SK-N-SH treated with all-trans-retinoic acid at 6 μM for 48 hours (cell line): ENCODE measurements at regions not wholly inside any gene's neighbourhood (a gene's known extent, or its start where the extent isn't known, plus 50 kb on each side); places are given as distances from the start of the nearest gene placed in this dataset.

Experiments
- ATAC-seq: fragments of 200-7000 bp; cut with Tn5 transposase; 3 replicates; pipeline ENCODE4 v1.9.1; 2020; ENCODE audit warnings: mild to moderate bottlenecking, moderate library complexity
- ARNTL ChIP-seq: fragments of 450-650 bp; formaldehyde crosslinking; IDR thresholded peaks from 2 replicates; pipeline ENCODE4 v1.5.0; 2020; ENCODE audit warnings: low read depth, mild to moderate bottlenecking, moderate library complexity, borderline replicate concordance
- BACH2 ChIP-seq: fragments of 250-450 bp; sonication (Bioruptor Pico); IDR thresholded peaks from 2 replicates; pipeline ENCODE4 v1.9.0; 2021; ENCODE audit warnings: mild to moderate bottlenecking, borderline replicate concordance
- CREB5 ChIP-seq: fragments of 250-450 bp; sonication (Bioruptor Pico); IDR thresholded peaks from 2 replicates; pipeline ENCODE4 v1.5.1; 2020; ENCODE audit warnings: low read depth, mild to moderate bottlenecking, moderate library complexity
- CSDC2 ChIP-seq: fragments of 250-450 bp; sonication (Bioruptor Pico); IDR thresholded peaks from 2 replicates; pipeline ENCODE4 v1.5.0; 2020; ENCODE audit warnings: mild to moderate bottlenecking, moderate library complexity
- CSRNP3 ChIP-seq: fragments of 250-450 bp; sonication (Bioruptor Pico); IDR thresholded peaks from 2 replicates; pipeline ENCODE4 v1.5.1; 2021; ENCODE audit warnings: mild to moderate bottlenecking, moderate library complexity
- GLIS3 ChIP-seq: fragments of 250-450 bp; sonication (Bioruptor Pico); IDR thresholded peaks from 2 replicates; pipeline ENCODE4 v1.5.0; 2020; ENCODE audit warnings: mild to moderate bottlenecking, moderate library complexity
- ISL1 ChIP-seq: fragments of 250-450 bp; sonication (Bioruptor Pico); IDR thresholded peaks from 2 replicates; pipeline ENCODE4 v2.1.2; 2022; ENCODE audit warnings: mild to moderate bottlenecking, moderate library complexity
- OSR1 ChIP-seq: fragments of 250-450 bp; sonication (Bioruptor Pico); IDR thresholded peaks from 2 replicates; pipeline ENCODE4 v1.8.0; 2022; ENCODE audit warnings: moderate library complexity, mild to moderate bottlenecking, inconsistent platforms
- POU6F1 ChIP-seq: fragments of 250-450 bp; sonication (Bioruptor Pico); IDR thresholded peaks from 2 replicates; pipeline ENCODE4 v1.8.0; 2021; ENCODE audit warnings: low read depth, mild to moderate bottlenecking, moderate library complexity, borderline replicate concordance
- PPARA ChIP-seq: fragments of 250-450 bp; sonication (Bioruptor Pico); IDR thresholded peaks from 2 replicates; pipeline ENCODE4 v1.5.0; 2020; ENCODE audit warnings: mild to moderate bottlenecking, borderline replicate concordance
- RARB ChIP-seq: fragments of 250-450 bp; sonication (Bioruptor Pico); IDR thresholded peaks from 2 replicates; pipeline ENCODE4 v1.8.0; 2021; ENCODE audit warnings: mild to moderate bottlenecking, moderate library complexity
- SNAI2 ChIP-seq: fragments of 250-450 bp; sonication (Bioruptor Pico); IDR thresholded peaks from 2 replicates; pipeline ENCODE4 v1.5.0; 2020; ENCODE audit warnings: mild to moderate bottlenecking, moderate library complexity
- TCF4 ChIP-seq: fragments of 250-450 bp; sonication (Bioruptor Pico); IDR thresholded peaks from 2 replicates; pipeline ENCODE4 v1.8.0; 2021; ENCODE audit warnings: mild to moderate bottlenecking, moderate library complexity, borderline replicate concordance
- TOX ChIP-seq: fragments of 250-450 bp; sonication (Bioruptor Pico); IDR thresholded peaks from 2 replicates; pipeline ENCODE4 v1.8.0; 2021; ENCODE audit warnings: mild to moderate bottlenecking, moderate library complexity, borderline replicate concordance
- TSHZ2 ChIP-seq: fragments of 250-450 bp; sonication (Bioruptor Pico); IDR thresholded peaks from 2 replicates; pipeline ENCODE4 v1.5.0; 2020; ENCODE audit warnings: mild to moderate bottlenecking, moderate library complexity
- ZC3H10 ChIP-seq: fragments of 250-450 bp; sonication (Bioruptor Pico); IDR thresholded peaks from 2 replicates; pipeline ENCODE4 v1.5.1; 2021; ENCODE audit warnings: mild to moderate bottlenecking, moderate library complexity
- ZFP3 ChIP-seq: fragments of 250-450 bp; sonication (Bioruptor Pico); IDR thresholded peaks from 2 replicates; pipeline ENCODE4 v1.5.0; 2020; ENCODE audit warnings: mild to moderate bottlenecking, moderate library complexity
- ZNF565 ChIP-seq: fragments of 450-650 bp; formaldehyde crosslinking; conservative IDR thresholded peaks from 2 replicates; pipeline ENCODE4 v1.5.0; 2020; ENCODE audit warnings: low read depth, mild to moderate bottlenecking, moderate library complexity
- ZNF70 ChIP-seq: fragments of 450-650 bp; formaldehyde crosslinking; IDR thresholded peaks from 2 replicates; pipeline ENCODE4 v1.5.0; 2020; ENCODE audit warnings: mild to moderate bottlenecking, moderate library complexity
- ZNF8 ChIP-seq: fragments of 450-650 bp; formaldehyde crosslinking; IDR thresholded peaks from 2 replicates; pipeline ENCODE4 v1.5.0; 2020; ENCODE audit warnings: mild to moderate bottlenecking, moderate library complexity

- TF ChIP-seq GLIS3 (CRISPR knock-in tag) = no peak
Observed at GRCh38 chr9:1612886-1613285, 402.3 kb upstream of the SMARCA2 start (continued).

- no peak for TF ChIP-seq RARB (CRISPR knock-in tag)
- no peak for TF ChIP-seq TSHZ2 (CRISPR knock-in tag)
- TF ChIP-seq ZFP3 = no peak
- no peak for TF ChIP-seq ZNF70 (CRISPR knock-in tag)
- TF ChIP-seq CSDC2 (CRISPR knock-in tag) = no peak
- TF ChIP-seq ZNF565 (CRISPR knock-in tag) = no peak
- no peak for TF ChIP-seq GLIS3 (CRISPR knock-in tag)
- TF ChIP-seq SNAI2 (CRISPR knock-in tag) = no peak
- no peak for TF ChIP-seq CREB5 (CRISPR knock-in tag)
- TF ChIP-seq BACH2 (CRISPR knock-in tag) = no peak
- no peak for TF ChIP-seq TOX (CRISPR knock-in tag)
- TF ChIP-seq ARNTL = no peak
- TF ChIP-seq PPARA = no peak
- TF ChIP-seq ZNF8 = no peak
- no peak for ATAC-seq
Observed at GRCh38 chr9:1617419-1617818, 397.7 kb upstream of the SMARCA2 start.

GRCh38 chr9:1619915-1620710, 395.0 kb upstream of the SMARCA2 start:
- TF ChIP-seq POU6F1 (CRISPR knock-in tag) = no peak
- TF ChIP-seq TCF4 (CRISPR knock-in tag) = no peak
- TF ChIP-seq ZC3H10 = no peak
- no peak for TF ChIP-seq ARNTL
- TF ChIP-seq ZNF565 (CRISPR knock-in tag) = no peak
- TF ChIP-seq CREB5 (CRISPR knock-in tag) = no peak
- TF ChIP-seq BACH2 (CRISPR knock-in tag) = no peak
- no peak for TF ChIP-seq ZNF8
- TF ChIP-seq TOX (CRISPR knock-in tag) = no peak
- TF ChIP-seq PPARA = no peak
- TF ChIP-seq CSRNP3 (CRISPR knock-in tag) = no peak
- TF ChIP-seq GLIS3 (CRISPR knock-in tag) = no peak
- no peak for TF ChIP-seq CSDC2 (CRISPR knock-in tag)
- TF ChIP-seq ISL1 (CRISPR knock-in tag) = no peak
- no peak for TF ChIP-seq OSR1 (CRISPR knock-in tag)
- no peak for TF ChIP-seq TSHZ2 (CRISPR knock-in tag)
- TF ChIP-seq, all 23 proteins: peak for 0
- no peak for ATAC-seq
